ENCODE measurements at regions not wholly inside any gene's neighbourhood (a gene's known extent, or its start where the extent isn't known, plus 50 kb on each side); places are given as distances from the start of the nearest gene placed in this dataset.

DNA sequence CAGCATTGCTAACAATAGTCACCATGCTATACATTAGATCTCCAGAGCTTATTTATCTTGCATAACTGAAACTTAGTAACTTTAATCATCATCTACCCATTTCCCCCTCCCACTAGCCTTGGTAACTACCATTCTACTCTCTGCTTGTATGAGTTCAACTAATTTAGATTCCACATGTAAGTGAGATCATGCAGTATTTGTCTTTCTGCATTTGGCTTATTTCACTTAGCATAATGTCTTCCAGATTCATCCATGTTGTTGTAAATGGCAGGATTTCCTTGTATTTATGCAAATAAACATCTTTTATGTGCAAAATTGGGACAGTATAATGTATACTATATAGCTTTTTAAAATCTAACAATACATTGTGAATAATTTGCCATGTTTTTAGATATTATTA lies 66.0 kb upstream of the ZBED5 start:
- Histone ChIP-seq H2AFZ (replicated peaks) (no peak overlapping the region), H3K79me2 (ENCODE audit: low read depth) (no peaks in the 10 kb centered on the region), H3K9me3 (ENCODE audit: low read depth) (no peaks in the 10 kb centered on the region), H3K27me3 (peaks cover 10% of the 10 kb centered on the region), H3K4me2 (no peak overlapping the region), H3F3A (ENCODE audit: low read depth) (no peaks in the 10 kb centered on the region), H3K4me3 (no peak overlapping the region), H3K4me1 (peaks cover 3% of the 10 kb centered on the region), H4K20me1 (ENCODE audit: low read depth) (no peaks in the 10 kb centered on the region), H3K27ac (no peak overlapping the region), H3K36me3 (no peaks in the 10 kb centered on the region), H3K9ac (no peak overlapping the region)
- Mint-ChIP-seq H3K27me3 (ENCODE audit: insufficient read depth, low read depth) (peaks cover 5% of the 10 kb centered on the region), H3K4me1 (peaks cover 13% of the 10 kb centered on the region), H3K36me3 (no peaks in the 10 kb centered on the region), H3K4me3 (no peak overlapping the region), H3K27ac (no peak overlapping the region), H3K9me3 (no peaks in the 10 kb centered on the region)
- TF ChIP-seq EZH2 (IDR thresholded peaks at IDR 0.05), result no peak
- TF ChIP-seq EZH2phosphoT487 (IDR thresholded peaks at IDR 0.05), result no peak
- no peak for TF ChIP-seq CTCF (IDR thresholded peaks at IDR 0.05)
- no peak for DNase-seq (ENCODE audit: low spot score)

GRCh38 chr11:10922892-10923291 lies 65.0 kb upstream of the ZBED5 start:
- Histone ChIP-seq H4K20me1 (ENCODE audit: low read depth) (no peaks in the 10 kb centered on the region), H3F3A (ENCODE audit: low read depth) (no peaks in the 10 kb centered on the region), H3K4me2 (no peak overlapping the region), H3K9ac (no peak overlapping the region), H3K9me3 (ENCODE audit: low read depth) (no peaks in the 10 kb centered on the region), H3K4me1 (peaks cover 3% of the 10 kb centered on the region), H3K4me3 (no peak overlapping the region), H2AFZ (replicated peaks) (no peak overlapping the region), H3K36me3 (no peaks in the 10 kb centered on the region), H3K79me2 (ENCODE audit: low read depth) (no peaks in the 10 kb centered on the region), H3K27me3 (no peaks in the 10 kb centered on the region), H3K27ac (no peak overlapping the region)
- no peak for DNase-seq (ENCODE audit: low spot score)
- H3K36me3 Mint-ChIP-seq, result no peaks in the 10 kb centered on the region
- peaks cover 13% of the 10 kb centered on the region for H3K4me1 Mint-ChIP-seq
- H3K27me3 Mint-ChIP-seq (ENCODE audit: insufficient read depth, low read depth), result peaks cover 3% of the 10 kb centered on the region
- H3K27ac Mint-ChIP-seq, result no peak overlapping the region
- H3K9me3 Mint-ChIP-seq, result peaks cover 7% of the 10 kb centered on the region
- no peak overlapping the region for H3K4me3 Mint-ChIP-seq
- TF ChIP-seq CTCF (IDR thresholded peaks at IDR 0.05), result no peak
- no peak for TF ChIP-seq EZH2 (IDR thresholded peaks at IDR 0.05)
- no peak for TF ChIP-seq EZH2phosphoT487 (IDR thresholded peaks at IDR 0.05)

- Histone ChIP-seq H3K27me3 (no peaks in the 10 kb centered on the region), H3K9me3 (ENCODE audit: low read depth) (no peaks in the 10 kb centered on the region), H3F3A (ENCODE audit: low read depth) (no peaks in the 10 kb centered on the region), H3K4me2 (no peak overlapping the region), H3K79me2 (ENCODE audit: low read depth) (no peaks in the 10 kb centered on the region), H3K4me1 (peaks cover 3% of the 10 kb centered on the region), H4K20me1 (ENCODE audit: low read depth) (no peaks in the 10 kb centered on the region), H3K36me3 (no peaks in the 10 kb centered on the region), H3K4me3 (no peak overlapping the region), H3K27ac (no peak overlapping the region), H2AFZ (replicated peaks) (no peak overlapping the region), H3K9ac (no peak overlapping the region)
- DNase-seq (ENCODE audit: low spot score), result no peak
- TF ChIP-seq CTCF (IDR thresholded peaks at IDR 0.05) (no peak), EZH2 (IDR thresholded peaks at IDR 0.05) (no peak), EZH2phosphoT487 (IDR thresholded peaks at IDR 0.05) (no peak)
- Mint-ChIP-seq H3K36me3 (no peaks in the 10 kb centered on the region), H3K27ac (no peak overlapping the region), H3K9me3 (peaks cover 15% of the 10 kb centered on the region), H3K4me1 (peaks cover 11% of the 10 kb centered on the region), H3K4me3 (no peak overlapping the region), H3K27me3 (ENCODE audit: insufficient read depth, low read depth) (peaks cover 4% of the 10 kb centered on the region)
Observed at GRCh38 chr11:10920875-10921274, 63.0 kb upstream of the ZBED5 start.
